Lower leg skin (tissue), 3 donors: ENCODE measurements at regions not wholly inside any gene's neighbourhood (a gene's known extent, or its start where the extent isn't known, plus 50 kb on each side); places are given as distances from the start of the nearest gene placed in this dataset.

Experiments used
- POLR2A ChIP-seq, 2 donors: fragments of 450-650 bp; IDR thresholded peaks; one replicate each; pipeline ENCODE4 v1.6.1; 2016 to 2017; ENCODE audit warnings: antibody characterized with exemption in 2 of 2, mild to moderate bottlenecking in 1 of 2, moderate library complexity in 1 of 2
- TF ChIP-seq, protein P1 (sequence below), 3 donors: fragments of 450-650 bp; IDR thresholded peaks; one replicate each; pipeline ENCODE4 v1.5.1; 2016; ENCODE audit warnings: antibody characterized with exemption in 3 of 3, mild to moderate bottlenecking in 3 of 3, moderate library complexity in 2 of 3

DNA sequence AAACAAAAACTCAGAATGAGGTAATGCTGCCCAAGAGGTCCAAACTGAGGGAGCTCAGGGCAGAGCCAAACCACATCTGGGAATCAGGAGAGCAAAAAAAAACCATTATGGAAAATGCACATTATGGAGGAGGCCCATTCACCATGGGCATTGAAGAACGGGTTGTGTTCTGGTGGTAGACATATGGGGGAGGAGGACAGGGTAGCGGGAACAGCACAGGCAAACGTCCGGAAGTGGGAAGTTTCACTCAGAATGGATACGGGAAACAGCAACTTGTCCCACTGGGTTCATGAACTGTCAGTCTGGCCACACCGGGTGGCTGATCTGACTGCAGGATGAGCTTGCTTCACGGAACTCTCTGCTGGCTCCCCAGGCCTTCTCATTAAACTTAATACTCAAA lies 139.7 kb downstream of the RRAGC start:
- TF ChIP-seq, protein P1, sequence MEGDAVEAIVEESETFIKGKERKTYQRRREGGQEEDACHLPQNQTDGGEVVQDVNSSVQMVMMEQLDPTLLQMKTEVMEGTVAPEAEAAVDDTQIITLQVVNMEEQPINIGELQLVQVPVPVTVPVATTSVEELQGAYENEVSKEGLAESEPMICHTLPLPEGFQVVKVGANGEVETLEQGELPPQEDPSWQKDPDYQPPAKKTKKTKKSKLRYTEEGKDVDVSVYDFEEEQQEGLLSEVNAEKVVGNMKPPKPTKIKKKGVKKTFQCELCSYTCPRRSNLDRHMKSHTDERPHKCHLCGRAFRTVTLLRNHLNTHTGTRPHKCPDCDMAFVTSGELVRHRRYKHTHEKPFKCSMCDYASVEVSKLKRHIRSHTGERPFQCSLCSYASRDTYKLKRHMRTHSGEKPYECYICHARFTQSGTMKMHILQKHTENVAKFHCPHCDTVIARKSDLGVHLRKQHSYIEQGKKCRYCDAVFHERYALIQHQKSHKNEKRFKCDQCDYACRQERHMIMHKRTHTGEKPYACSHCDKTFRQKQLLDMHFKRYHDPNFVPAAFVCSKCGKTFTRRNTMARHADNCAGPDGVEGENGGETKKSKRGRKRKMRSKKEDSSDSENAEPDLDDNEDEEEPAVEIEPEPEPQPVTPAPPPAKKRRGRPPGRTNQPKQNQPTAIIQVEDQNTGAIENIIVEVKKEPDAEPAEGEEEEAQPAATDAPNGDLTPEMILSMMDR (IDR thresholded peaks at IDR 0.05): no peak
- TF ChIP-seq POLR2A (IDR thresholded peaks at IDR 0.05): no peak
